ENCODE measurements at regions not wholly inside any gene's neighbourhood (a gene's known extent, or its start where the extent isn't known, plus 50 kb on each side); places are given as distances from the start of the nearest gene placed in this dataset.

- DNase-seq, result no peak
- H3K9me3 Mint-ChIP-seq, result no peaks in the 10 kb centered on the region
- WGBS, 2 experiments (ENCODE audit: insufficient coverage in 1 of 2, insufficient read length in 1 of 2), result 82 to 100% methylated on average over 1 of the region's 1 CpG
- no peak overlapping the region for H3K4me3 Mint-ChIP-seq
- Histone ChIP-seq H3K27ac (ENCODE audit: low read depth, low read length) (no peak overlapping the region), H3K4me3 (ENCODE audit: low read length) (no peak overlapping the region), H3K9ac (ENCODE audit: extremely low read depth, low read length, poor library complexity, severe bottlenecking) (no peak overlapping the region), H3K36me3 (ENCODE audit: control insufficient read depth, insufficient read depth, low read length) (no peaks in the 10 kb centered on the region), H3K9me3 (ENCODE audit: control insufficient read depth, low read length) (no peaks in the 10 kb centered on the region), H3K4me1 (ENCODE audit: control insufficient read depth, insufficient read depth, low read length) (no peaks in the 10 kb centered on the region), H3K27me3 (ENCODE audit: control insufficient read depth, insufficient read depth, low read length, poor library complexity, severe bottlenecking) (no peaks in the 10 kb centered on the region)
- H3K4me1 Mint-ChIP-seq, result peaks cover 1% of the 10 kb centered on the region
- no peaks in the 10 kb centered on the region for H3K36me3 Mint-ChIP-seq (ENCODE audit: low read depth)
- no peak overlapping the region for H3K27ac Mint-ChIP-seq
- no peaks in the 10 kb centered on the region for H3K27me3 Mint-ChIP-seq (ENCODE audit: insufficient read depth)
- TF ChIP-seq CTCF (conservative IDR thresholded peaks at IDR 0.05), result no peak
These were observed 268.2 kb upstream of the POU3F2 start for GRCh38 chr6:98566126-98566525.

- TF ChIP-seq CTCF (conservative IDR thresholded peaks at IDR 0.05), result no peak
- no peak overlapping the region for H3K27ac ChIP-seq (ENCODE audit: low read depth, low read length)
- Mint-ChIP-seq H3K27me3 (ENCODE audit: insufficient read depth) (no peaks in the 10 kb centered on the region), H3K4me3 (no peak overlapping the region), H3K36me3 (ENCODE audit: low read depth) (no peaks in the 10 kb centered on the region), H3K4me1 (no peaks in the 10 kb centered on the region), H3K9me3 (no peaks in the 10 kb centered on the region), H3K27ac (no peak overlapping the region)
- 86% methylated on average over 1 of the region's 1 CpG; no CpG with 5 or more reads in 1 of the 2 experiments for WGBS, 2 experiments (ENCODE audit: insufficient coverage in 1 of 2, insufficient read length in 1 of 2)
- no peaks in the 10 kb centered on the region for H3K4me1 ChIP-seq (ENCODE audit: control insufficient read depth, insufficient read depth, low read length)
- no peaks in the 10 kb centered on the region for H3K9me3 ChIP-seq (ENCODE audit: control insufficient read depth, low read length)
- no peaks in the 10 kb centered on the region for H3K27me3 ChIP-seq (ENCODE audit: control insufficient read depth, insufficient read depth, low read length, poor library complexity, severe bottlenecking)
- H3K36me3 ChIP-seq (ENCODE audit: control insufficient read depth, insufficient read depth, low read length), result no peaks in the 10 kb centered on the region
- no peak overlapping the region for H3K4me3 ChIP-seq (ENCODE audit: low read length)
- no peak for DNase-seq
- H3K9ac ChIP-seq (ENCODE audit: extremely low read depth, low read length, poor library complexity, severe bottlenecking), result no peak overlapping the region
These were observed 261.8 kb upstream of the POU3F2 start for GRCh38 chr6:98572579-98572978.

- TF ChIP-seq CTCF (conservative IDR thresholded peaks at IDR 0.05), result no peak
- Histone ChIP-seq H3K9ac (ENCODE audit: extremely low read depth, low read length, poor library complexity, severe bottlenecking) (no peak overlapping the region), H3K27me3 (ENCODE audit: control insufficient read depth, insufficient read depth, low read length, poor library complexity, severe bottlenecking) (no peaks in the 10 kb centered on the region), H3K9me3 (ENCODE audit: control insufficient read depth, low read length) (no peaks in the 10 kb centered on the region), H3K4me3 (ENCODE audit: low read length) (no peak overlapping the region), H3K27ac (ENCODE audit: low read depth, low read length) (no peak overlapping the region), H3K36me3 (ENCODE audit: control insufficient read depth, insufficient read depth, low read length) (no peaks in the 10 kb centered on the region), H3K4me1 (ENCODE audit: control insufficient read depth, insufficient read depth, low read length) (no peaks in the 10 kb centered on the region)
- no peaks in the 10 kb centered on the region for H3K9me3 Mint-ChIP-seq
- no peaks in the 10 kb centered on the region for H3K4me1 Mint-ChIP-seq
- no peaks in the 10 kb centered on the region for H3K36me3 Mint-ChIP-seq (ENCODE audit: low read depth)
- no peak overlapping the region for H3K27ac Mint-ChIP-seq
- no peak for DNase-seq
- H3K4me3 Mint-ChIP-seq, result no peak overlapping the region
- 92 to 95% methylated on average over 4 to 5 of the region's 5 CpGs for WGBS, 2 experiments (ENCODE audit: insufficient coverage in 1 of 2, insufficient read length in 1 of 2)
- H3K27me3 Mint-ChIP-seq (ENCODE audit: insufficient read depth), result no peaks in the 10 kb centered on the region
These were observed 259.4 kb upstream of the POU3F2 start for GRCh38 chr6:98574984-98575383.
